Fibroblast of lung (primary cell): ENCODE measurements at regions not wholly inside any gene's neighbourhood (a gene's known extent, or its start where the extent isn't known, plus 50 kb on each side); places are given as distances from the start of the nearest gene placed in this dataset.

Experiments used
- CTCF ChIP-seq, 2 donors: IDR thresholded peaks in 1 of 2; conservative IDR thresholded peaks in 1 of 2; 1 replicate in 1 of 2; 2 replicates in 1 of 2; pipeline ENCODE4 v1.5.1; 2011 to 2012; ENCODE audit warnings: low read length in 2 of 2, control low read depth in 1 of 2, inconsistent platforms in 1 of 2, low read depth in 1 of 2, mild to moderate bottlenecking in 1 of 2
- EZH2 ChIP-seq: IDR thresholded peaks from 2 replicates; pipeline ENCODE4 v1.5.1; 2012; ENCODE audit warnings: low read length, control low read depth, mild to moderate bottlenecking; ENCODE audit errors: missing control alignments

GRCh38 chr5:53277491-53277890, 167.9 kb upstream of the MOCS2 start:
- TF ChIP-seq CTCF (conservative IDR thresholded peaks at IDR 0.05 in 1 of 2, IDR thresholded peaks at IDR 0.05 in 1 of 2; ENCODE audit: low read depth in 1 of 2, low read length in 2 of 2) (no peak), EZH2 (no peak)
